Posterior vena cava (tissue), 2 donors: ENCODE measurements at regions not wholly inside any gene's neighbourhood (a gene's known extent, or its start where the extent isn't known, plus 50 kb on each side); places are given as distances from the start of the nearest gene placed in this dataset.
"Not testable (repeated sequence)": the region's sequence is repeated elsewhere in the genome, so short reads cannot be mapped to it uniquely, and the experiment has no call there.

Experiments used
- DNase-seq: peaks from one replicate; pipeline ENCODE4 v3.0.0-alpha.2; 2020; ENCODE audit warnings: low spot score
- intact Hi-C, 2 donors: fragments of 100-400 bp; cut with DNase I; formaldehyde crosslinking; loops; one replicate each; pipeline versions ENCODE4 v1.14.1 to v1.14.2; 2022 to 2023
- donor health status: DM: yes; HTN: yes; CAD: no.
- donor health status: DM: yes; HTN: yes; CAD: no.

- intact Hi-C loops, DNase-seq: not testable (repeated sequence)
Observed at GRCh38 chr7:63748571-63749302, 249.9 kb upstream of the ZNF722 start.

- DNase-seq, intact Hi-C loops: not testable (repeated sequence)
Observed at GRCh38 chr7:63752446-63752845, 246.2 kb upstream of the ZNF722 start.

GRCh38 chr7:63753160-63753559 lies 245.5 kb upstream of the ZNF722 start:
- DNase-seq, intact Hi-C loops: not testable (repeated sequence)

GRCh38 chr7:63760202-63760601 lies 238.4 kb upstream of the ZNF722 start:
- DNase-seq, intact Hi-C loops: not testable (repeated sequence)

GRCh38 chr7:63765541-63765940 lies 233.1 kb upstream of the ZNF722 start:
- DNase-seq, intact Hi-C loops: not testable (repeated sequence)

- intact Hi-C loops, DNase-seq: not testable (repeated sequence)
Observed at GRCh38 chr7:63766197-63766596, 232.5 kb upstream of the ZNF722 start.

GRCh38 chr7:63770162-63770561 lies 228.5 kb upstream of the ZNF722 start:
- intact Hi-C loops, DNase-seq: not testable (repeated sequence)

GRCh38 chr7:63771389-63772085 lies 227.1 kb upstream of the ZNF722 start:
- not testable (repeated sequence) for DNase-seq

GRCh38 chr7:63789378-63790176 lies 209.1 kb upstream of the ZNF722 start:
- intact Hi-C loops = no loop called here
- DNase-seq = peak; percentile 84

More at GRCh38 chr7:63771389-63772085, 227.1 kb upstream of the ZNF722 start:
- intact Hi-C loops = not testable (repeated sequence)

GRCh38 chr7:63790177-63790763 lies 208.4 kb upstream of the ZNF722 start:
- intact Hi-C loops, DNase-seq: not testable (repeated sequence)
